IMR-90 (cell line): ENCODE measurements at regions not wholly inside any gene's neighbourhood (a gene's known extent, or its start where the extent isn't known, plus 50 kb on each side); places are given as distances from the start of the nearest gene placed in this dataset.

Experiments used
- ATAC-seq: fragments of 200-7000 bp; cut with Tn5 transposase; 2 replicates; pipeline ENCODE4 v1.9.1; 2020; ENCODE audit warnings: low read depth, mild to moderate bottlenecking, moderate library complexity
- BruUV-seq: library from RNA; stranded (reverse); fragments of 400-500 nt; replicated peaks from 2 replicates; lab custom pipeline; 2021; lab: Mats Ljungman, UMichigan
- CTCF ChIA-PET: fragments of 300-600 bp; formaldehyde crosslinking; extraction: SDS; loops from one replicate; lab custom pipeline; 2021; ENCODE audit warnings: antibody characterized with exemption; lab: Yijun Ruan, JAX
- POLR2A ChIA-PET: fragments of 300-600 bp; sonication (Branson Sonifier 250); formaldehyde crosslinking; loops from one replicate; lab custom pipeline; 2022; ENCODE audit warnings: antibody characterized with exemption; ENCODE audit not compliant: unreplicated experiment; lab: Charles Lee
- DNase-seq: peaks from one replicate; pipeline ENCODE4 v3.0.0; 2013
- H2AFZ ChIP-seq: replicated peaks from 2 replicates; pipeline ENCODE3; 2013; ENCODE audit warnings: low read length, mild to moderate bottlenecking; ENCODE audit not compliant: poor library complexity
- H2AK5ac ChIP-seq: 2 replicates; pipeline ENCODE4 v1.6.1; 2013; ENCODE audit warnings: low read depth, low read length, inconsistent platforms
- H2AK9ac ChIP-seq: replicated peaks from 2 replicates; pipeline ENCODE3; 2013; ENCODE audit warnings: mild to moderate bottlenecking, low read depth, low read length, moderate library complexity; ENCODE audit not compliant: poor library complexity
- H2BK120ac ChIP-seq: 2 replicates; pipeline ENCODE4 v1.6.1; 2013; ENCODE audit warnings: low read depth, low read length, inconsistent platforms
- H2BK15ac ChIP-seq: 3 replicates; pipeline ENCODE4 v1.6.1; 2013; ENCODE audit warnings: low read depth, low read length, inconsistent platforms
- H2BK20ac ChIP-seq: 2 replicates; pipeline ENCODE4 v1.6.1; 2013; ENCODE audit warnings: low read depth, mild to moderate bottlenecking, inconsistent platforms, low read length, moderate library complexity
- H2BK5ac ChIP-seq: 2 replicates; pipeline ENCODE4 v1.6.1; 2013; ENCODE audit warnings: mild to moderate bottlenecking, low read depth, low read length, inconsistent platforms; ENCODE audit not compliant: poor library complexity, severe bottlenecking
- H3K14ac ChIP-seq: replicated peaks from 2 replicates; pipeline ENCODE4 v1.6.1; 2013; ENCODE audit warnings: low read depth, low read length, inconsistent platforms
- H3K18ac ChIP-seq: 2 replicates; pipeline ENCODE4 v1.6.1; 2013; ENCODE audit warnings: low read depth, low read length, control low read depth
- H3K23ac ChIP-seq: 2 replicates; pipeline ENCODE4 v1.6.1; 2013; ENCODE audit warnings: low read depth, low read length, inconsistent platforms
- H3K27ac ChIP-seq: 2 replicates; pipeline ENCODE4 v1.5.1; 2013; ENCODE audit warnings: mild to moderate bottlenecking, control low read depth, low read length; ENCODE audit not compliant: insufficient read depth
- H3K27me3 ChIP-seq: 2 replicates; pipeline ENCODE4 v1.6.1; 2013; ENCODE audit warnings: low read length; ENCODE audit not compliant: control insufficient read depth, insufficient read depth
- H3K36me3 ChIP-seq: 2 replicates; pipeline ENCODE4 v1.6.1; 2013; ENCODE audit warnings: low read length, mixed read lengths; ENCODE audit not compliant: control insufficient read depth, insufficient read depth
- H3K4ac ChIP-seq: 2 replicates; pipeline ENCODE4 v1.6.1; 2013; ENCODE audit warnings: low read depth, low read length, inconsistent platforms
- H3K4me1 ChIP-seq: 2 replicates; pipeline ENCODE4 v1.6.1; 2013; ENCODE audit warnings: low read length, mixed read lengths; ENCODE audit not compliant: control insufficient read depth, insufficient read depth
- H3K4me2 ChIP-seq: 2 replicates; pipeline ENCODE4 v1.6.1; 2013; ENCODE audit warnings: low read depth, mild to moderate bottlenecking, control low read depth, low read length, moderate library complexity
- H3K4me3 ChIP-seq: 2 replicates; pipeline ENCODE4 v1.5.1; 2013; ENCODE audit warnings: low read depth, mild to moderate bottlenecking, control low read depth, low read length, moderate library complexity; ENCODE audit not compliant: insufficient read depth
- H3K56ac ChIP-seq: 2 replicates; pipeline ENCODE4 v1.6.1; 2013; ENCODE audit warnings: low read length, inconsistent platforms; ENCODE audit not compliant: insufficient read depth; ENCODE audit errors: extremely low read depth
- H3K79me1 ChIP-seq, 2 experiments: 2 replicates each; pipeline ENCODE4 v1.6.1; 2013; ENCODE audit warnings: low read length in 2 of 2, inconsistent platforms in 1 of 2, low read depth in 1 of 2
- H3K9ac ChIP-seq: 2 replicates; pipeline ENCODE4 v1.6.1; 2013; ENCODE audit warnings: low read depth, low read length, control low read depth
- H3K9me1 ChIP-seq: 2 replicates; pipeline ENCODE4 v1.6.1; 2013; ENCODE audit warnings: low read length, inconsistent platforms; ENCODE audit not compliant: insufficient read depth
- H3K9me3 ChIP-seq: 2 replicates; pipeline ENCODE4 v1.6.1; 2013; ENCODE audit warnings: low read length; ENCODE audit not compliant: control insufficient read depth, insufficient read depth
- H4K20me1 ChIP-seq: 2 replicates; pipeline ENCODE4 v1.6.1; 2013; ENCODE audit warnings: low read length, inconsistent platforms; ENCODE audit not compliant: insufficient read depth
- H4K5ac ChIP-seq: 2 replicates; pipeline ENCODE4 v1.6.1; 2013; ENCODE audit warnings: mild to moderate bottlenecking, low read depth, low read length, control low read depth
- H4K8ac ChIP-seq, 2 experiments: 2 replicates each; pipeline ENCODE4 v1.6.1; 2013; ENCODE audit warnings: low read depth in 2 of 2, low read length in 2 of 2, control low read depth in 1 of 2, inconsistent platforms in 1 of 2
- H4K91ac ChIP-seq: 2 replicates; pipeline ENCODE4 v1.6.1; 2013; ENCODE audit warnings: low read depth, low read length, inconsistent platforms; ENCODE audit not compliant: insufficient read depth
- BHLHE40 ChIP-seq: fragments of 150-350 bp; IDR thresholded peaks from 2 replicates; pipeline ENCODE4 v1.6.1; 2016; ENCODE audit warnings: mild to moderate bottlenecking, low read depth, low read length
- CEBPB ChIP-seq: IDR thresholded peaks from 2 replicates; pipeline ENCODE4 v1.6.1; 2012; ENCODE audit warnings: low read depth, low read length, improper control_type of control experiment
- CHD1 ChIP-seq: IDR thresholded peaks from 2 replicates; pipeline ENCODE4 v1.6.1; 2012; ENCODE audit warnings: low read depth, low read length, improper control_type of control experiment
- FOS ChIP-seq: fragments of 150-350 bp; IDR thresholded peaks from 2 replicates; pipeline ENCODE4 v1.6.1; 2016; ENCODE audit warnings: low read depth, low read length
- MAFK ChIP-seq: IDR thresholded peaks from 2 replicates; pipeline ENCODE4 v1.6.1; 2012; ENCODE audit warnings: low read depth, low read length, improper control_type of control experiment
- MAZ ChIP-seq: IDR thresholded peaks from 2 replicates; pipeline ENCODE4 v1.6.1; 2012; ENCODE audit warnings: low read depth, mild to moderate bottlenecking, low read length, improper control_type of control experiment, moderate library complexity, borderline replicate concordance
- MXI1 ChIP-seq: IDR thresholded peaks from 2 replicates; pipeline ENCODE4 v1.6.1; 2012; ENCODE audit warnings: low read depth, mild to moderate bottlenecking, low read length, moderate library complexity, borderline replicate concordance
- NFE2L2 ChIP-seq: fragments of 150-350 bp; IDR thresholded peaks from 2 replicates; pipeline ENCODE4 v1.6.1; 2016; ENCODE audit warnings: low read depth, mild to moderate bottlenecking, low read length
- POLR2A ChIP-seq: IDR thresholded peaks from 2 replicates; pipeline ENCODE4 v1.6.1; 2012; ENCODE audit warnings: mild to moderate bottlenecking, low read depth, low read length
- RAD21 ChIP-seq: IDR thresholded peaks from 2 replicates; pipeline ENCODE4 v1.6.1; 2012; ENCODE audit warnings: low read length, improper control_type of control experiment
- RCOR1 ChIP-seq: IDR thresholded peaks from 2 replicates; pipeline ENCODE4 v1.6.1; 2012; ENCODE audit warnings: mild to moderate bottlenecking, low read length, improper control_type of control experiment; ENCODE audit not compliant: insufficient replicate concordance
- RFX5 ChIP-seq: IDR thresholded peaks from 2 replicates; pipeline ENCODE4 v1.8.0; 2012; ENCODE audit warnings: low read depth, mild to moderate bottlenecking, low read length, moderate library complexity
- SMC3 ChIP-seq: fragments of 150-350 bp; IDR thresholded peaks from 2 replicates; pipeline ENCODE4 v1.6.1; 2016; ENCODE audit warnings: low read depth, mild to moderate bottlenecking, antibody characterized with exemption, low read length, moderate library complexity
- USF2 ChIP-seq: fragments of 150-350 bp; IDR thresholded peaks from 2 replicates; pipeline ENCODE4 v1.6.1; 2017; ENCODE audit warnings: mild to moderate bottlenecking, antibody characterized with exemption, low read length, low read depth
- WGBS, 2 experiments: methylation state at CpG; one replicate each; pipeline versions ENCODE4 v1.1.5 to v1.1.7; 2013; ENCODE audit warnings: missing lambda C conversion rate in 2 of 2; ENCODE audit not compliant: insufficient read length in 1 of 2; ENCODE audit errors: extremely low coverage in 2 of 2; 5-methylcytosine and 5-hydroxymethylcytosine counted together
- dilution Hi-C: fragments of 300-500 bp; cut with HindIII; formaldehyde crosslinking; loops from one replicate; pipeline ENCODE4 v1.14.3; 2018; ENCODE audit warnings: low sequenced_read_pairs; ENCODE audit not compliant: unreplicated experiment
- in situ Hi-C: fragments of 300-500 bp; cut with MboI; formaldehyde crosslinking; loops from 3 replicates; pipeline ENCODE4 v1.14.3; 2019; ENCODE audit warnings: low sequenced_read_pairs, inconsistent platforms, mixed read lengths
- intact Hi-C: fragments of 100-400 bp; cut with micrococcal nuclease; formaldehyde crosslinking; loops from 2 replicates; pipeline ENCODE4 v1.10.0; 2022
- TF ChIP-seq, protein P1 (sequence below): fragments of 150-350 bp; IDR thresholded peaks from 2 replicates; pipeline ENCODE4 v1.6.1; 2016; ENCODE audit warnings: low read depth, mild to moderate bottlenecking, low read length, moderate library complexity, borderline replicate concordance
- TF ChIP-seq, protein P2 (sequence below): conservative IDR thresholded peaks from 2 replicates; pipeline ENCODE4 v1.5.1; 2012; ENCODE audit warnings: mild to moderate bottlenecking, low read depth, low read length, improper control_type of control experiment

DNA sequence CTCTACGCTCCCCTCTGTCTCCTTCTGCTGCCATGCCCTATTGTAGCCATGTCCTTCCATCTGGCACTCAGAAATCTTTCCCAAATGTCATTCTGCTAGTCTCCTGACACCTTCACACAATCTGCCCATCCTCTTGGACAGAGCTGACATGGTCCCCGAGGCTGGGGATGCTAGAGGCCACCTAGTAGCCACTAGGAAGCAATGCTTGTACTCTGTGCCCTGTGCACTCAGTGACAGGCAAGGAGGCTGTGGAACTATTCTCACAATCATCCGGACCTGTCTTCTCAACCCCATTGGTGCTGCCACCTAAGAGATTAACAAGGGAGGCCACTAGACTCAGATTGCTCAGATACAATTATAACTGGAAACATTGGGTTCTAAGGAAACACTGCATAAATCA is 112.6 kb upstream of the TMEM164 start:
- Histone ChIP-seq H4K91ac (no peak overlapping the region), H3K4ac (no peak overlapping the region), H3K9me3 (no peaks in the 10 kb centered on the region), H3K56ac (no peak overlapping the region), H3K4me3 (no peak overlapping the region), H2AK5ac (no peak overlapping the region), H3K14ac (no peak overlapping the region), H3K79me1 (no peaks in the 10 kb centered on the region), H3K18ac (no peak overlapping the region), H3K27ac (no peak overlapping the region), H3K4me1 (peaks cover 2% of the 10 kb centered on the region; the same call in 1 of the 2 replicates), H2BK5ac (no peak overlapping the region), H4K5ac (no peak overlapping the region), H4K20me1 (no peaks in the 10 kb centered on the region), H4K8ac (no peak overlapping the region), H3K4me2 (no peak overlapping the region), H2BK15ac (no peak overlapping the region), H2BK120ac (no peak overlapping the region), H2AFZ (no peak overlapping the region), H3K27me3 (peaks cover 10% of the 10 kb centered on the region), H2BK20ac (no peak overlapping the region), H2AK9ac (no peak overlapping the region), H3K9me1 (no peaks in the 10 kb centered on the region), H3K36me3 (no peaks in the 10 kb centered on the region), H3K23ac (no peak overlapping the region), H3K9ac (no peak overlapping the region)
- ChIA-PET CTCF (interaction anchor here (0.5 to 1.8 kb wide), 13 partner anchors 13 to 405 kb away, joined by 3 to 12 read pairs (median 4); no protein-coding TSS in a partner anchor), POLR2A (no interaction called here)
- DNase-seq: no peak
- intact Hi-C loops (loop anchor here (1.0 kb wide), 1 partner anchor 405 kb away; no protein-coding TSS in a partner anchor), in situ Hi-C loops (loop anchor here (5.0 kb wide), 1 partner anchor 408 kb away; the partner anchor contains the start of gene GUCY2F), dilution Hi-C loops (no loop called here)
- no TSS peak for BruUV-seq
- 49% methylated on average over 2 of the region's 3 CpGs; no CpG with 5 or more reads in 1 of the 2 experiments for whole genome bisulfite sequencing, 2 experiments
- no peak for ATAC-seq
- TF ChIP-seq, protein P1, sequence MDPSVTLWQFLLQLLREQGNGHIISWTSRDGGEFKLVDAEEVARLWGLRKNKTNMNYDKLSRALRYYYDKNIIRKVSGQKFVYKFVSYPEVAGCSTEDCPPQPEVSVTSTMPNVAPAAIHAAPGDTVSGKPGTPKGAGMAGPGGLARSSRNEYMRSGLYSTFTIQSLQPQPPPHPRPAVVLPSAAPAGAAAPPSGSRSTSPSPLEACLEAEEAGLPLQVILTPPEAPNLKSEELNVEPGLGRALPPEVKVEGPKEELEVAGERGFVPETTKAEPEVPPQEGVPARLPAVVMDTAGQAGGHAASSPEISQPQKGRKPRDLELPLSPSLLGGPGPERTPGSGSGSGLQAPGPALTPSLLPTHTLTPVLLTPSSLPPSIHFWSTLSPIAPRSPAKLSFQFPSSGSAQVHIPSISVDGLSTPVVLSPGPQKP: no peak
- TF ChIP-seq CEBPB (no peak), FOS (no peak), RFX5 (no peak), POLR2A (no peak), USF2 (no peak), BHLHE40 (no peak), MAFK (no peak), MAZ (no peak), SMC3 (no peak), MXI1 (no peak), NFE2L2 (no peak), RAD21 (no peak), RCOR1 (no peak), CHD1 (no peak)
- TF ChIP-seq, protein P2, sequence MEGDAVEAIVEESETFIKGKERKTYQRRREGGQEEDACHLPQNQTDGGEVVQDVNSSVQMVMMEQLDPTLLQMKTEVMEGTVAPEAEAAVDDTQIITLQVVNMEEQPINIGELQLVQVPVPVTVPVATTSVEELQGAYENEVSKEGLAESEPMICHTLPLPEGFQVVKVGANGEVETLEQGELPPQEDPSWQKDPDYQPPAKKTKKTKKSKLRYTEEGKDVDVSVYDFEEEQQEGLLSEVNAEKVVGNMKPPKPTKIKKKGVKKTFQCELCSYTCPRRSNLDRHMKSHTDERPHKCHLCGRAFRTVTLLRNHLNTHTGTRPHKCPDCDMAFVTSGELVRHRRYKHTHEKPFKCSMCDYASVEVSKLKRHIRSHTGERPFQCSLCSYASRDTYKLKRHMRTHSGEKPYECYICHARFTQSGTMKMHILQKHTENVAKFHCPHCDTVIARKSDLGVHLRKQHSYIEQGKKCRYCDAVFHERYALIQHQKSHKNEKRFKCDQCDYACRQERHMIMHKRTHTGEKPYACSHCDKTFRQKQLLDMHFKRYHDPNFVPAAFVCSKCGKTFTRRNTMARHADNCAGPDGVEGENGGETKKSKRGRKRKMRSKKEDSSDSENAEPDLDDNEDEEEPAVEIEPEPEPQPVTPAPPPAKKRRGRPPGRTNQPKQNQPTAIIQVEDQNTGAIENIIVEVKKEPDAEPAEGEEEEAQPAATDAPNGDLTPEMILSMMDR: no peak
